ENCODE measurements at regions not wholly inside any gene's neighbourhood (a gene's known extent, or its start where the extent isn't known, plus 50 kb on each side); places are given as distances from the start of the nearest gene placed in this dataset.

DNA sequence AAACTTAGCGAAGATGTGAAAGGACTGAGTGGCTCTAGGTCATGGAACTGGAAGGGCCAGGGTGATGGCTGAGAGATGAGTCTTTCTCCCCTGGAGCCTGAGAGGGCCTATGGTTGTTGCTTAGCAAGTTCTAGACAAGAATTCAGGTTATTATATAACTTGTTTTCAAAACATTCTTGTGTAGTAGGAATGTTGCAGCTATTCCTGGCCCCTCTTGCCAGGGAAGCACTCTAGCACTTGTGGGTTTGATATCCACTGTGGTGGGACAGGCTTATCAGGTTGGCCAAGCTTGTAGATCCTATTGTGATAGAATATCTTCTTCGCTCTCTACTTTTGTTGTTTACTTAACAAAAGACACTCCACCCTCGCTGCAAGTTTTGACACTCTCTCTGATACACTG, 211.8 kb upstream of the CITED2 start:
- TF ChIP-seq, protein P1, sequence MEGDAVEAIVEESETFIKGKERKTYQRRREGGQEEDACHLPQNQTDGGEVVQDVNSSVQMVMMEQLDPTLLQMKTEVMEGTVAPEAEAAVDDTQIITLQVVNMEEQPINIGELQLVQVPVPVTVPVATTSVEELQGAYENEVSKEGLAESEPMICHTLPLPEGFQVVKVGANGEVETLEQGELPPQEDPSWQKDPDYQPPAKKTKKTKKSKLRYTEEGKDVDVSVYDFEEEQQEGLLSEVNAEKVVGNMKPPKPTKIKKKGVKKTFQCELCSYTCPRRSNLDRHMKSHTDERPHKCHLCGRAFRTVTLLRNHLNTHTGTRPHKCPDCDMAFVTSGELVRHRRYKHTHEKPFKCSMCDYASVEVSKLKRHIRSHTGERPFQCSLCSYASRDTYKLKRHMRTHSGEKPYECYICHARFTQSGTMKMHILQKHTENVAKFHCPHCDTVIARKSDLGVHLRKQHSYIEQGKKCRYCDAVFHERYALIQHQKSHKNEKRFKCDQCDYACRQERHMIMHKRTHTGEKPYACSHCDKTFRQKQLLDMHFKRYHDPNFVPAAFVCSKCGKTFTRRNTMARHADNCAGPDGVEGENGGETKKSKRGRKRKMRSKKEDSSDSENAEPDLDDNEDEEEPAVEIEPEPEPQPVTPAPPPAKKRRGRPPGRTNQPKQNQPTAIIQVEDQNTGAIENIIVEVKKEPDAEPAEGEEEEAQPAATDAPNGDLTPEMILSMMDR (IDR thresholded peaks at IDR 0.05): no peak
- TF ChIP-seq POLR2A (IDR thresholded peaks at IDR 0.05): no peak
